Peyer's patch (tissue), 4 donors: ENCODE measurements at regions not wholly inside any gene's neighbourhood (a gene's known extent, or its start where the extent isn't known, plus 50 kb on each side); places are given as distances from the start of the nearest gene placed in this dataset.
"Not testable (repeated sequence)": the region's sequence is repeated elsewhere in the genome, so short reads cannot be mapped to it uniquely, and the experiment has no call there.

ENCODE experiments used
- DNase-seq, 3 donors: peaks; one replicate each; pipeline ENCODE4 v3.0.0-alpha.2; 2017 to 2019
- H3K27ac ChIP-seq, 4 donors: fragments of 200-600 bp; sonication (generic); one replicate each; pipeline ENCODE4 v1.5.1; 2016 to 2019
- H3K27me3 ChIP-seq, 2 donors: fragments of 200-600 bp; sonication (generic); one replicate each; pipeline ENCODE4 v1.5.1; 2019
- H3K36me3 ChIP-seq, 3 donors: fragments of 200-600 bp; sonication (generic); one replicate each; pipeline ENCODE4 v1.5.1; 2016 to 2019
- H3K4me1 ChIP-seq, 4 donors: fragments of 200-600 bp; sonication (generic); one replicate each; pipeline ENCODE4 v1.5.1; 2016 to 2019
- H3K4me3 ChIP-seq, 4 donors: fragments of 200-600 bp; sonication (generic); 1 replicate in 3 of 4; 2 replicates in 1 of 4; pipeline ENCODE4 v1.5.1; 2016 to 2019; ENCODE audit warnings: mild to moderate bottlenecking in 1 of 4
- H3K9me3 ChIP-seq, 4 donors: fragments of 200-600 bp; sonication (generic); one replicate each; pipeline ENCODE4 v1.5.1; 2016 to 2019; ENCODE audit warnings: mild to moderate bottlenecking in 1 of 4
- CTCF ChIP-seq, 6 experiments: fragments of 450-650 bp in 4 of 6; fragments of 200-600 bp in 2 of 6; sonication (generic) in 1 of 6; IDR thresholded peaks; one replicate each; pipeline ENCODE4 v1.5.1; 2017 to 2019; ENCODE audit warnings: antibody characterized with exemption in 6 of 6, mild to moderate bottlenecking in 3 of 6, moderate library complexity in 1 of 6
- POLR2A ChIP-seq, 2 donors: fragments of 450-650 bp; IDR thresholded peaks; one replicate each; pipeline ENCODE4 v1.5.1; 2017; ENCODE audit warnings: antibody characterized with exemption in 2 of 2, mild to moderate bottlenecking in 2 of 2, moderate library complexity in 2 of 2

- no peaks in the 10 kb centered on the region for H3K36me3 ChIP-seq
- H3K9me3 ChIP-seq = no peaks in the 10 kb centered on the region
- H3K4me3 ChIP-seq = no peak overlapping the region
- TF ChIP-seq POLR2A (IDR thresholded peaks at IDR 0.05) = no peak
- peak in 1 of 6 experiments; percentile 36 for TF ChIP-seq CTCF (IDR thresholded peaks at IDR 0.05)
- H3K27me3 ChIP-seq = no peaks in the 10 kb centered on the region
- no peaks in the 10 kb centered on the region for H3K4me1 ChIP-seq
- peak overlapping the region in 2 of 4 donors; percentile 3 to 56 for H3K27ac ChIP-seq
- no peak for DNase-seq
These were observed 232.0 kb upstream of the PLXNA2 start for GRCh38 chr1:208475951-208476845.

- Histone ChIP-seq H3K4me1 (no peaks in the 10 kb centered on the region), H3K9me3 (no peaks in the 10 kb centered on the region), H3K27ac (peak overlapping the region in 2 of 4 donors; percentile 5 to 56), H3K36me3 (no peaks in the 10 kb centered on the region), H3K27me3 (no peaks in the 10 kb centered on the region), H3K4me3 (no peak overlapping the region)
- TF ChIP-seq CTCF (IDR thresholded peaks at IDR 0.05) = no peak
- no peak for TF ChIP-seq POLR2A (IDR thresholded peaks at IDR 0.05)
- DNase-seq = no peak
These were observed 232.6 kb upstream of the PLXNA2 start for GRCh38 chr1:208476846-208477170.

- TF ChIP-seq CTCF (IDR thresholded peaks at IDR 0.05) (no peak), POLR2A (IDR thresholded peaks at IDR 0.05) (no peak)
- Histone ChIP-seq H3K27me3 (no peaks in the 10 kb centered on the region), H3K9me3 (no peaks in the 10 kb centered on the region), H3K4me1 (no peaks in the 10 kb centered on the region), H3K27ac (no peak overlapping the region), H3K36me3 (no peaks in the 10 kb centered on the region), H3K4me3 (no peak overlapping the region)
- no peak for DNase-seq
These were observed 235.3 kb upstream of the PLXNA2 start for GRCh38 chr1:208479435-208479834.

- no peak for DNase-seq
- H3K9me3 ChIP-seq = no peaks in the 10 kb centered on the region
- no peak overlapping the region for H3K4me3 ChIP-seq
- H3K4me1 ChIP-seq = no peaks in the 10 kb centered on the region
- no peaks in the 10 kb centered on the region for H3K36me3 ChIP-seq
- no peak overlapping the region for H3K27ac ChIP-seq
- no peaks in the 10 kb centered on the region for H3K27me3 ChIP-seq
- no peak for TF ChIP-seq POLR2A (IDR thresholded peaks at IDR 0.05)
- no peak for TF ChIP-seq CTCF (IDR thresholded peaks at IDR 0.05)
These were observed 241.3 kb upstream of the PLXNA2 start for GRCh38 chr1:208485512-208485911.

GRCh38 chr1:208486677-208487076 is 242.5 kb upstream of the PLXNA2 start:
- no peak overlapping the region for H3K4me3 ChIP-seq
- TF ChIP-seq POLR2A (IDR thresholded peaks at IDR 0.05) = no peak
- TF ChIP-seq CTCF (IDR thresholded peaks at IDR 0.05) = no peak
- no peak for DNase-seq
- no peaks in the 10 kb centered on the region for H3K27me3 ChIP-seq
- H3K36me3 ChIP-seq = no peaks in the 10 kb centered on the region
- no peaks in the 10 kb centered on the region for H3K4me1 ChIP-seq
- no peaks in the 10 kb centered on the region for H3K9me3 ChIP-seq
- H3K27ac ChIP-seq = no peak overlapping the region

GRCh38 chr1:208488432-208488831 is 244.2 kb upstream of the PLXNA2 start:
- not testable (repeated sequence) for H3K27me3 ChIP-seq, H3K9me3 ChIP-seq, H3K36me3 ChIP-seq, DNase-seq, H3K4me3 ChIP-seq, H3K27ac ChIP-seq, H3K4me1 ChIP-seq
